OCI-LY7 (cell line): ENCODE measurements at regions not wholly inside any gene's neighbourhood (a gene's known extent, or its start where the extent isn't known, plus 50 kb on each side); places are given as distances from the start of the nearest gene placed in this dataset.

Source experiments
- EZH2phosphoT487 ChIP-seq: fragments of 200-600 bp; sonication (generic); IDR thresholded peaks from 2 replicates; pipeline ENCODE4 v1.6.1; 2018; ENCODE audit warnings: low read depth, borderline replicate concordance, mild to moderate bottlenecking, mixed run types, antibody characterized with exemption, low read length, moderate library complexity, mixed read lengths
- TF ChIP-seq, protein P1 (sequence below): fragments of 200-600 bp; sonication (generic); conservative IDR thresholded peaks from 2 replicates; pipeline ENCODE4 v1.5.1; 2014; ENCODE audit warnings: mild to moderate bottlenecking, antibody characterized with exemption, low read length, moderate library complexity, mixed read lengths

GRCh38 chrX:117455787-117456186, 660.8 kb downstream of the KLHL13 start:
- TF ChIP-seq, protein P1, sequence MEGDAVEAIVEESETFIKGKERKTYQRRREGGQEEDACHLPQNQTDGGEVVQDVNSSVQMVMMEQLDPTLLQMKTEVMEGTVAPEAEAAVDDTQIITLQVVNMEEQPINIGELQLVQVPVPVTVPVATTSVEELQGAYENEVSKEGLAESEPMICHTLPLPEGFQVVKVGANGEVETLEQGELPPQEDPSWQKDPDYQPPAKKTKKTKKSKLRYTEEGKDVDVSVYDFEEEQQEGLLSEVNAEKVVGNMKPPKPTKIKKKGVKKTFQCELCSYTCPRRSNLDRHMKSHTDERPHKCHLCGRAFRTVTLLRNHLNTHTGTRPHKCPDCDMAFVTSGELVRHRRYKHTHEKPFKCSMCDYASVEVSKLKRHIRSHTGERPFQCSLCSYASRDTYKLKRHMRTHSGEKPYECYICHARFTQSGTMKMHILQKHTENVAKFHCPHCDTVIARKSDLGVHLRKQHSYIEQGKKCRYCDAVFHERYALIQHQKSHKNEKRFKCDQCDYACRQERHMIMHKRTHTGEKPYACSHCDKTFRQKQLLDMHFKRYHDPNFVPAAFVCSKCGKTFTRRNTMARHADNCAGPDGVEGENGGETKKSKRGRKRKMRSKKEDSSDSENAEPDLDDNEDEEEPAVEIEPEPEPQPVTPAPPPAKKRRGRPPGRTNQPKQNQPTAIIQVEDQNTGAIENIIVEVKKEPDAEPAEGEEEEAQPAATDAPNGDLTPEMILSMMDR: no peak
- TF ChIP-seq EZH2phosphoT487: no peak
